ENCODE measurements at regions not wholly inside any gene's neighbourhood (a gene's known extent, or its start where the extent isn't known, plus 50 kb on each side); places are given as distances from the start of the nearest gene placed in this dataset.

DNA sequence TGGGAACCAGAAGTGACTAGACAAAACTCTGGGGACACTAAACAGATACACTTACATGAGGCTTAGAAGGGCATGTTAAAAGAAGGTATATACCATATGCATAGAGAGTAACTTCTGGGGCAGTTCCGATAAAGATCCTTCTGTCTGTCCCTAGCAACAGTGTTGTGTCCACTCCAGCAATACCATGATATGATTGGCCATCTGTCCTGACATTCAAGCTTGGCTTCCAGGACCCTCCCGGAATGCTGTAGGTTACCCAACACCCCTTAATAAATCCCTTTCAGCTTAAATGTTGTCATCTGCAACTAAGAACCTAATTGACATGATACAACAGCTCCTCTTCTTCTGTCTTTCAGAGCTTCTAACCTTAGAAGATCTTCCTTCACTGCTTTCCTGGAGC lies 307.7 kb downstream of the OMA1 start:
- TF ChIP-seq EZH2 (IDR thresholded peaks at IDR 0.05; ENCODE audit: borderline replicate concordance, low read length): no peak
- TF ChIP-seq, protein P1, sequence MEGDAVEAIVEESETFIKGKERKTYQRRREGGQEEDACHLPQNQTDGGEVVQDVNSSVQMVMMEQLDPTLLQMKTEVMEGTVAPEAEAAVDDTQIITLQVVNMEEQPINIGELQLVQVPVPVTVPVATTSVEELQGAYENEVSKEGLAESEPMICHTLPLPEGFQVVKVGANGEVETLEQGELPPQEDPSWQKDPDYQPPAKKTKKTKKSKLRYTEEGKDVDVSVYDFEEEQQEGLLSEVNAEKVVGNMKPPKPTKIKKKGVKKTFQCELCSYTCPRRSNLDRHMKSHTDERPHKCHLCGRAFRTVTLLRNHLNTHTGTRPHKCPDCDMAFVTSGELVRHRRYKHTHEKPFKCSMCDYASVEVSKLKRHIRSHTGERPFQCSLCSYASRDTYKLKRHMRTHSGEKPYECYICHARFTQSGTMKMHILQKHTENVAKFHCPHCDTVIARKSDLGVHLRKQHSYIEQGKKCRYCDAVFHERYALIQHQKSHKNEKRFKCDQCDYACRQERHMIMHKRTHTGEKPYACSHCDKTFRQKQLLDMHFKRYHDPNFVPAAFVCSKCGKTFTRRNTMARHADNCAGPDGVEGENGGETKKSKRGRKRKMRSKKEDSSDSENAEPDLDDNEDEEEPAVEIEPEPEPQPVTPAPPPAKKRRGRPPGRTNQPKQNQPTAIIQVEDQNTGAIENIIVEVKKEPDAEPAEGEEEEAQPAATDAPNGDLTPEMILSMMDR (conservative IDR thresholded peaks at IDR 0.05 in 1 of 2, IDR thresholded peaks at IDR 0.05 in 1 of 2; ENCODE audit: extremely low read depth in 1 of 2, insufficient read depth in 1 of 2, low read depth in 1 of 2, low read length in 2 of 2): no peak

Data from mammary epithelial cell (primary cell).